Aorta (tissue), 5 donors: ENCODE measurements at regions not wholly inside any gene's neighbourhood (a gene's known extent, or its start where the extent isn't known, plus 50 kb on each side); places are given as distances from the start of the nearest gene placed in this dataset.

Experiments used
- ATAC-seq: fragments of 200-7000 bp; cut with Tn5 transposase; one replicate; pipeline ENCODE4 v1.9.1; 2022; ENCODE audit warnings: moderate library complexity; ENCODE audit not compliant: low FRiP score
- DNase-seq, 2 donors: peaks; one replicate each; pipeline ENCODE4 v3.0.0-alpha.2; 2020
- H3K27ac ChIP-seq, 2 donors: one replicate each; pipeline ENCODE4 v1.5.1; 2013; ENCODE audit warnings: low read length in 2 of 2, mild to moderate bottlenecking in 2 of 2, moderate library complexity in 2 of 2, control low read depth in 1 of 2, inconsistent platforms in 1 of 2, low read depth in 1 of 2
- H3K27me3 ChIP-seq, 2 donors: one replicate each; pipeline ENCODE4 v1.6.1; 2013; ENCODE audit warnings: control low read depth in 1 of 2, low read length in 1 of 2, mild to moderate bottlenecking in 1 of 2, moderate library complexity in 1 of 2; ENCODE audit not compliant: insufficient read depth in 2 of 2, control insufficient read depth in 1 of 2
- H3K36me3 ChIP-seq, 2 donors: one replicate each; pipeline ENCODE4 v1.6.1; 2013; ENCODE audit warnings: control low read depth in 1 of 2, low read length in 1 of 2, mild to moderate bottlenecking in 1 of 2; ENCODE audit not compliant: insufficient read depth in 2 of 2, control insufficient read depth in 1 of 2
- H3K4me1 ChIP-seq, 2 donors: one replicate each; pipeline ENCODE4 v1.6.1; 2013; ENCODE audit warnings: low read length in 2 of 2, control low read depth in 1 of 2, mild to moderate bottlenecking in 1 of 2, moderate library complexity in 1 of 2; ENCODE audit not compliant: insufficient read depth in 2 of 2, control insufficient read depth in 1 of 2
- H3K4me3 ChIP-seq, 2 donors: one replicate each; pipeline ENCODE4 v1.5.1; 2013; ENCODE audit warnings: low read length in 2 of 2, control low read depth in 1 of 2, mild to moderate bottlenecking in 1 of 2
- H3K9me3 ChIP-seq: one replicate; pipeline ENCODE4 v1.6.1; 2013; ENCODE audit warnings: mild to moderate bottlenecking, low read length; ENCODE audit not compliant: control insufficient read depth
- WGBS, 2 donors: extraction: QIAGEN DNeasy Blood & Tissue Kit; methylation state at CpG; one replicate each; pipeline ENCODE4 v1.1.7; 2013; 5-methylcytosine and 5-hydroxymethylcytosine counted together
- intact Hi-C, 2 donors: fragments of 100-400 bp; cut with DNase I; formaldehyde crosslinking; loops; one replicate each; pipeline versions ENCODE4 v1.14.2 to v1.15.0; 2022
- donor health status: healthy with polysubstance abuse.
- donor health status: Bipolar disorder and iron deficiency.
- donor health status: DM: no; HTN: no; CAD: no.
- donor health status: DM: no; HTN: no; CAD: no.
- donor health status: DM: yes; HTN: yes; CAD: no.

DNA sequence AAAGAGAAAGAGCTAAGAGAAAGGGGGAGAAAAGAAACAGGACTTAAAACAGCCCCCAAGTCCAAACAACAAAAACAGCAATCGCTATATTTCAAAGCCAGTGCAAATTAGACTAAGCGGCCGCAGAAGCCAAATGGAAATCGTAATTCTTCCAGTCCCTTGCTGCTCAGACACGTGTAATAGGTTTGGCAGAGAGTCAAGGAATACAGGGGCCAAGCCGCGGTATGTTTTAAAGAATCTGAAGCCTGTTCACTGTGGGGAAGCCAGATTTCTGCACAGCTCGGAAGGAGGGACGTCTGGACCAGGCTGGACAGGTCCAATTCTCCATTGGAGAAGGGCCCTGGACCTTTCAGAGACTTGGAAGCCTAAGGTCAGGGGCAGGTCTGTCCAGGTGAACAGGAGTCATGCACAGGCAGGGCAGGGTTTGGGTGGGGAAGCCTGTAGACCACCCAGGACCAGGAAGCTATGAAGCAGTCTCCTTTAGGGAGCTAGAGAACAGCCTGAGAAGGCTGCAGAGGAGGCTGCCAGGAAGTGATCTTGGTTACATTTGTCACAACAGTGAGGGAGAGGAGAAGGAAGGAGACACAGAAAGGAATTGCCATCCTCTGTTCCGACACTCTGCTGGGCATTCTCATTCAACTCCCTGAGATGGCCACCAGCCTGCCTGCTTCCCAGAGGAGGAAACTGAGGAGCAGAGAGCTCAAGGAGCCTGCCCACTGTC is 265.5 kb upstream of the ISX start:
- ATAC-seq (no peak), DNase-seq (no peak)
- Histone ChIP-seq H3K4me3 (no peak overlapping the region), H3K27ac (no peak overlapping the region), H3K36me3 (no peaks in the 10 kb centered on the region), H3K4me1 (no peaks in the 10 kb centered on the region), H3K27me3 (no peaks in the 10 kb centered on the region), H3K9me3 (peaks cover 4% of the 10 kb centered on the region)
- intact Hi-C loops = no loop called here
- 4 to 10% methylated on average over 10 of the region's 10 CpGs for WGBS, 2 donors

DNA sequence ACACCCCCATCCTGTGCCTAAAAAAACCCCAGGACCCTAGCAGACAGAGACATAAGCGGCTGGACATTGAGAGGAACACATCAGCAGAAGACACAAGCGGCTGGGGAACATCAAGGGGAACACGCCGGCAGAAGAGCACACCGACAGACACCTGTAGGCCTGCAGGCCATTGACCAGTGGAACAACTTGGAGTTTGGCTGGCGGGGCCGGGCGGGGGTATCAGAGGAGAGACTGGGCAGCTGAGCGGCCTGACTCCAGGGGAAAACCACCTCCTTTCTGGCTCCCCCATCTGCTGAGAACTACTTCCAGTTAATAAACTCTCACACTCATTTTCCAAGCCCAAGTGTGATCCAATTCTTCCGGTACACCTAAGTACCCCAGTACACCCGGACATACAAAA is 264.7 kb upstream of the ISX start:
- Histone ChIP-seq H3K9me3 (peaks cover 4% of the 10 kb centered on the region), H3K4me1 (no peaks in the 10 kb centered on the region), H3K4me3 (no peak overlapping the region), H3K36me3 (no peaks in the 10 kb centered on the region), H3K27me3 (no peaks in the 10 kb centered on the region), H3K27ac (no peak overlapping the region)
- no peak for DNase-seq
- intact Hi-C loops = no loop called here
- WGBS, 2 donors = 93 to 96% methylated on average over 11 of the region's 11 CpGs
- ATAC-seq = no peak

DNA sequence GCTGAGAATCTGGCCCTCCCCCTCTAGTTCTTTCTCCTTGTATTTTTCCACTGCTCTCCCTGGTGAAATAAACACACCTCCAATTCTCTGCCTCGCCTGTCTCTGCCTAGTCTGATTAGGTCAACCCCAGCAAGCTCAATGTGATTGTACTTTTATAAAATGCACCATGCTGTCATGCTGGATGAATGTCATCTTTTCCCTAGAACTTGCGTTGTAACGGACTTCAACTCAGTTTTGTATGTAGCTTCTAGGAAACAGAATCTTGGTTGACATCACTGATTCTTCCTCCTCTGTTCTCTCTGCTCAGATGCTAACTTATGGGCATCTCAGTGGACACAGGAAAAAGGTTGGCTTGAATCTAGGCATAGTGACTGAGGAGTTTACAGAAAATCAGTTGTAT is 261.9 kb upstream of the ISX start:
- Histone ChIP-seq H3K36me3 (no peaks in the 10 kb centered on the region), H3K4me3 (no peak overlapping the region), H3K9me3 (peaks cover 3% of the 10 kb centered on the region), H3K27me3 (no peaks in the 10 kb centered on the region), H3K4me1 (no peaks in the 10 kb centered on the region), H3K27ac (no peak overlapping the region)
- no peak for DNase-seq
- WGBS, 2 donors = 53 to 71% methylated on average over 3 of the region's 3 CpGs
- intact Hi-C loops = no loop called here
- ATAC-seq = no peak

DNA sequence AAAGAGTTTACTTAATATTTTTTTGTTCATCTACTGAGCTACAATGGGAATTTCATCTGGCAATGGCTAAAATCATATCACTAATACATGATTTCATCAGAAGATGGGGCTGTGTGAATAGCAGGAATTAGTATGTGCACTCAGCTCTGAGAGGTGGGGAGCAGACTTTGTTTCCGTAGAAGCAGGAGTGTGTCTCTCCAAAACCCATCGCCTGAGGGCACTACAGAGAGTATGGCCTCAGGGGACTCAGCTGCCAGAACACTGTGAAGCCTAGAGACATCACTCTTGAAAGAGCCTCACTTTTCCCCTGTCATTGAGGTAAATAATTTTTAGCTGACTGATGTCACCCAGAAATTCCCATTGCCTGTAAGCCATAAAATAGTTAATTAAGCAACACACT is 261.4 kb upstream of the ISX start:
- peaks cover 1% of the 10 kb centered on the region for H3K9me3 ChIP-seq
- H3K27me3 ChIP-seq = no peaks in the 10 kb centered on the region
- DNase-seq = no peak
- intact Hi-C loops = no loop called here
- no peaks in the 10 kb centered on the region for H3K36me3 ChIP-seq
- H3K4me3 ChIP-seq = no peak overlapping the region
- WGBS, 2 donors = 37 to 46% methylated on average over 2 of the region's 2 CpGs
- H3K4me1 ChIP-seq = no peaks in the 10 kb centered on the region
- no peak overlapping the region for H3K27ac ChIP-seq
- no peak for ATAC-seq

DNA sequence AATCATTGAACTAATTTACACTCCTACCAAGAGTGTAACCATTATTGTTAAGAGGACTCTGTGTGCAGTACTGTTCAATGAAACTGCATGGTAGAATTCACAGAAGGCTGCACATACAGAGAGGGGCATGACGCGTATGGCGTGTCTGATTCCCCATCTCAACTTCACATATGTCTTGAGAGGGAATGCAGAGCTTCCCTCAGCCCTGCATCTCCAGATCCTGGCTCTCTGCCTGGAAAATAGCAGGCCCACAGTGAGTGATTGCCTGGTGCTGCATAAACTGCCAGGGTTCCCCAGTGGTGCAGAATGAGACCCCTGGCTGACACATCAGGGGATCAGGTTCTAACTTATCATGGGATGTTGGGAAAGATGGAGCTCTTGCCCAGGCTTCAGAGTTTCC is 260.2 kb upstream of the ISX start:
- Histone ChIP-seq H3K4me3 (no peak overlapping the region), H3K9me3 (no peaks in the 10 kb centered on the region), H3K36me3 (no peaks in the 10 kb centered on the region), H3K4me1 (no peaks in the 10 kb centered on the region), H3K27me3 (no peaks in the 10 kb centered on the region), H3K27ac (no peak overlapping the region)
- no peak for DNase-seq
- intact Hi-C loops = no loop called here
- no peak for ATAC-seq
- 51 to 58% methylated on average over 3 of the region's 3 CpGs for WGBS, 2 donors

DNA sequence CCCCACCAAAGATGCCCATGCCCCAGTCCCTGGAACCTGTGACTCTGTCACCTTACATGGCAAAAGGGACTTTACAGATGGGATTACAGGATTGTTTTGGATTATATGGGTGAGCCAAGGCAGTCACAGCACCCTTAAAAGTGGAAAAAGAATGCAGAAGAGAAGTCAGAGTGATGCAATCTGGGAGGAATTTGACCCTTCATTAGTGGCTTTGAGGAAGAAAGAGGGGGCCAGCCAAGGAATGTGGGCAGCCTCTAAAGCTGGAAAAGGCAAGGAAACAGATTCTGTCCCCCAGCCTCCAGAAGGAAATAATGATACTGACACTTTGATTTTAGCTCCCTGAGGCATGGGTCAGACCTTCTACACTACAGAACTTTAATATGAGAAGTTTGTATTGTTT is 257.3 kb upstream of the ISX start:
- Histone ChIP-seq H3K4me3 (no peak overlapping the region), H3K9me3 (no peaks in the 10 kb centered on the region), H3K36me3 (no peaks in the 10 kb centered on the region), H3K27ac (no peak overlapping the region), H3K27me3 (no peaks in the 10 kb centered on the region), H3K4me1 (no peaks in the 10 kb centered on the region)
- DNase-seq = no peak
- intact Hi-C loops = no loop called here
- no peak for ATAC-seq

DNA sequence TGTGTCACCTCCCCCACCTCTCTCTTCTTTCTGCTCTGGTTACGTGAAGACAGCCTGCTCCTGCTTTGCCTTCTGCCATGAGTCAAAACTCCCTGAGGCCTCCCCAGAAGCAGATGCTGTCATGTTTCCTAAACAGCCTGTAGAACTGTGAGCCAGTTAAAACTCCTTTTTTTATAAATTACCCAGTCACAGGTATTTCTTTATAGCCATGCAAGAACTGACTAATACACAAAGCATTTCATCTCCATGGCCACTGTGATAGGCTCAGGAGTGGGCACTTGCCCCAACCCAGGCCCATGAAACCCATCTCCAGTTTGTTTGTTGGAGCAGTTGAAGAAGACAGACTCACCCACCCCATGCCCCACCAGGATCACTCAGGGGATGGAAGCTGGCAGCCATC is 253.3 kb upstream of the ISX start:
- H3K27me3 ChIP-seq = no peaks in the 10 kb centered on the region
- no peak for ATAC-seq
- 71 to 76% methylated on average over 1 of the region's 1 CpG for WGBS, 2 donors
- H3K27ac ChIP-seq = no peak overlapping the region
- no peaks in the 10 kb centered on the region for H3K36me3 ChIP-seq
- H3K4me3 ChIP-seq = no peak overlapping the region
- intact Hi-C loops = no loop called here
- no peak for DNase-seq
- no peaks in the 10 kb centered on the region for H3K4me1 ChIP-seq
- peaks cover 2% of the 10 kb centered on the region for H3K9me3 ChIP-seq

DNA sequence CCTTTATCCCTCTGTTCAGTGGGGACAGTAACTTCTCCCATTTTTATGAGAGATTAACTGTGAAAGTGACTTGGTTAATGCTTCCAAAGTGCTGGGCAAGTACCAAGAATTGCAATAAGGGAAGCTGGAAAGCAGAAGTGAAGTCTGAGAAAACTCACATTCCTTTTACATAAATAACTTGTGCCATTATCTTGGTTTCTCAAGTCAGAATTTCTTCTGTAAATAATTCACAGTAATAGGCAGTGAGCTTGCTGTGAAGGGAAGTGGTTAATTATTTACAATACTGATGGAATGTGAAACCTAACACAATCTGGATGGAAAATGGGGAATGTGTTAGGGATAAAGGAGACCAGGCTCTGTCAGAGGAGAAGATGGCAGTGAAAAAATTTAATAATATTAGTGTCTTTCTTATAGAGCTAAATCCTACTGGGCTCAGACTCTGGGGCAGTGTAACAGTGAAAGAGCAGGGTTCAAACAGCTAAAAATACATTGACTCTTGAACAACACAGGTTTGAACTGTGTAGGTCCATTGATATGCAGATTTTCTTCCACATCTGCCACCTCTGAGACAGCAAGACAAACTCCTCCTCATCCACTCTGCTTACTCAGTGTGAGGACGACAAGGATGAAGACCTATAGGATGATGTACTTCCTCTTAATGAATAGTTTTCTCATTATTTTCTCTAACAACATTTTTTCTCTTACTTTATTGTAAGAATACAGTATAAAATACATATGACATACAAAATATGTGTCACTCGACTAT is 251.5 kb upstream of the ISX start:
- 32% methylated on average over 2 of the region's 2 CpGs for WGBS, 2 donors
- Histone ChIP-seq H3K27ac (no peak overlapping the region), H3K27me3 (no peaks in the 10 kb centered on the region), H3K9me3 (peaks cover 2% of the 10 kb centered on the region), H3K36me3 (no peaks in the 10 kb centered on the region), H3K4me1 (no peaks in the 10 kb centered on the region), H3K4me3 (no peak overlapping the region)
- intact Hi-C loops = no loop called here
- DNase-seq = no peak
- ATAC-seq = no peak

DNA sequence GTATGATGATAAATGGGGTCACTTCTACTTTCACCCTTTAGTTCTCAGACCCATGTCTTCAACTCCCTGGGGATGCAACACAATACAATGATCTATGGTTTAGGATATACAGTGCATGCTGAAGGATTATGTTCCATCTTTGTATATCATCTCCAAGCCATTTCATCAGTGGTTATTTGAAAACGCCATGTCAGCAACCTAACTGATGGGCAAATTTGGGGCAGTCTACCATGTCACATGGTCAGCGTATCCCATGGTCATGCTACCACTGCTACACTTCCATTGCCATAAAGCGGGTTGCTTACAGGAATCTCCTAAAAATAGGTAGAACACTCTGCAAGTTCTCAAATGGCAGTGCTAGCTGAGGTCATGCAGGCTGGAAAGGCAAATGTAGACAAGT is 236.5 kb upstream of the ISX start:
- intact Hi-C loops = no loop called here

More for the DNA sequence above, 236.5 kb upstream of the ISX start:
- no peaks in the 10 kb centered on the region for H3K27me3 ChIP-seq
- no peaks in the 10 kb centered on the region for H3K4me1 ChIP-seq
- H3K36me3 ChIP-seq = no peaks in the 10 kb centered on the region
- no peak overlapping the region for H3K27ac ChIP-seq
- ATAC-seq = no peak
- peaks cover 2% of the 10 kb centered on the region for H3K9me3 ChIP-seq
- WGBS, 2 donors = 90 to 91% methylated on average over 3 of the region's 3 CpGs
- H3K4me3 ChIP-seq = no peak overlapping the region
- no peak for DNase-seq
